HepG2 (cell line): ENCODE measurements at regions not wholly inside any gene's neighbourhood (a gene's known extent, or its start where the extent isn't known, plus 50 kb on each side); places are given as distances from the start of the nearest gene placed in this dataset.

ENCODE experiments used
- ATAC-seq: fragments of 200-7000 bp; cut with Tn5 transposase; 3 replicates; pipeline ENCODE4 v1.9.1; 2020; ENCODE audit warnings: mild to moderate bottlenecking, moderate library complexity
- BruUV-seq: library from RNA; stranded (reverse); fragments of 400-500 nt; replicated peaks from 2 replicates; lab custom pipeline; 2021; lab: Mats Ljungman, UMichigan
- CTCF ChIA-PET: fragments of 300-600 bp; formaldehyde crosslinking; extraction: SDS; loops from one replicate; lab custom pipeline; 2021; ENCODE audit warnings: low total read pairs, inconsistent platforms, low intra/inter-chr PET ratio; lab: Yijun Ruan, JAX
- POLR2A ChIA-PET: fragments of 350-600 bp; sonication (Branson Sonifier 250); formaldehyde crosslinking; loops from one replicate; lab custom pipeline; 2020; ENCODE audit warnings: antibody characterized with exemption, inconsistent platforms; lab: Yijun Ruan, JAX
- DNase-seq: peaks from one replicate; pipeline ENCODE4 v3.0.0-alpha.2; 2015; ENCODE audit warnings: low spot score
- FAIRE-seq: peaks from 3 replicates; lab custom pipeline; 2011; peaks lifted over from hg19 to GRCh38; lab: Jason Lieb, UNC
- H2AFZ ChIP-seq: one replicate; pipeline ENCODE4 v1.6.1; 2011; ENCODE audit warnings: low read length, inconsistent platforms
- H3K27ac ChIP-seq: fragments of 300-600 bp; 3 replicates; pipeline ENCODE4 v1.8.0; 2011; ENCODE audit warnings: mixed run types, mild to moderate bottlenecking, mixed read lengths, low read length, inconsistent platforms; ENCODE audit not compliant: insufficient read depth; ENCODE audit errors: extremely low read length
- H3K27me3 ChIP-seq, 2 experiments: fragments of 200-600 bp in 1 of 2; 2 replicates in 1 of 2; 3 replicates in 1 of 2; pipeline versions ENCODE4 v1.6.0 to v1.8.0; 2011; ENCODE audit warnings: low read length in 2 of 2, mild to moderate bottlenecking in 2 of 2, moderate library complexity in 2 of 2, inconsistent platforms in 1 of 2; ENCODE audit not compliant: insufficient read depth in 2 of 2, control insufficient read depth in 1 of 2
- H3K36me3 ChIP-seq, 2 experiments: fragments of 200-600 bp in 1 of 2; replicated peaks in 1 of 2; 2 replicates in 1 of 2; 3 replicates in 1 of 2; pipeline versions ENCODE4 v1.5.1 to v1.8.0; 2011; ENCODE audit warnings: low read length in 2 of 2, inconsistent platforms in 1 of 2; ENCODE audit not compliant: insufficient read depth in 2 of 2, control insufficient read depth in 1 of 2
- H3K4me1 ChIP-seq: 2 replicates; pipeline ENCODE4 v1.5.1; 2012; ENCODE audit warnings: low read length, inconsistent platforms; ENCODE audit not compliant: insufficient read depth
- H3K4me2 ChIP-seq: 2 replicates; pipeline ENCODE4 v1.6.0; 2011; ENCODE audit warnings: low read depth, low read length, inconsistent platforms
- H3K4me3 ChIP-seq, 3 experiments: fragments of 200-600 bp in 1 of 3; sonication (generic), shearing (Covaris generic) in 1 of 3; replicated peaks in 1 of 3; 2 replicates each; pipeline ENCODE4 v1.5.1; 2011 to 2016; ENCODE audit warnings: low read length in 3 of 3, inconsistent platforms in 2 of 3, low read depth in 2 of 3, mild to moderate bottlenecking in 2 of 3, control low read depth in 1 of 3, mixed read lengths in 1 of 3; ENCODE audit not compliant: insufficient read depth in 1 of 3
- H3K79me2 ChIP-seq: one replicate; pipeline ENCODE4 v1.6.1; 2011; ENCODE audit warnings: low read length, inconsistent platforms; ENCODE audit not compliant: insufficient read depth
- H3K9ac ChIP-seq: 2 replicates; pipeline ENCODE4 v1.6.0; 2011; ENCODE audit warnings: mild to moderate bottlenecking, low read depth, low read length, inconsistent platforms; ENCODE audit not compliant: insufficient read depth
- H3K9me3 ChIP-seq: 2 replicates; pipeline ENCODE4 v1.5.1; 2012; ENCODE audit warnings: mild to moderate bottlenecking, low read length
- H4K20me1 ChIP-seq: 2 replicates; pipeline ENCODE4 v1.6.0; 2011; ENCODE audit warnings: inconsistent platforms, mild to moderate bottlenecking, low read length, moderate library complexity; ENCODE audit not compliant: insufficient read depth
- DMAP1 ChIP-seq: IDR thresholded peaks from 2 replicates; pipeline ENCODE4 v1.6.1; 2016
- IKZF1 ChIP-seq: fragments of 450-650 bp; IDR thresholded peaks from 2 replicates; pipeline ENCODE4 v1.7.1; 2016
- KLF12 ChIP-seq: sonication (generic); formaldehyde crosslinking; IDR thresholded peaks from 2 replicates; pipeline ENCODE4 v1.4.0; 2020; ENCODE audit warnings: missing genetic modification reagents, borderline replicate concordance
- MYC ChIP-seq: sonication (generic); formaldehyde crosslinking; IDR thresholded peaks from 2 replicates; pipeline ENCODE4 v1.9.0; 2021; ENCODE audit warnings: missing genetic modification reagents, borderline replicate concordance
- PRPF4 ChIP-seq: fragments of 200-400 bp; formaldehyde crosslinking; IDR thresholded peaks from 2 replicates; pipeline ENCODE4 v1.6.1; 2016; ENCODE audit warnings: low read length, low read depth; ENCODE audit not compliant: poor library complexity, severe bottlenecking
- ZNF333 ChIP-seq: sonication (generic); formaldehyde crosslinking; IDR thresholded peaks from 2 replicates; pipeline ENCODE4 v1.4.0; 2020; ENCODE audit warnings: mild to moderate bottlenecking, missing genetic modification reagents, borderline replicate concordance
- WGBS: methylation state at CpG from one replicate; pipeline ENCODE4 v1.1.6; 2017; ENCODE audit warnings: low lambda C conversion rate; 5-methylcytosine and 5-hydroxymethylcytosine counted together
- in situ Hi-C: cut with HindIII; loops from 2 replicates; pipeline ENCODE4 v1.10.0; 2017; ENCODE audit warnings: low pct_unique_long_range_greater_than_20kb; ENCODE audit not compliant: extremely low pct_ligation_motif_present
- intact Hi-C: fragments of 100-400 bp; cut with micrococcal nuclease; formaldehyde crosslinking; loops from one replicate; pipeline ENCODE4 v1.10.0; 2022; ENCODE audit not compliant: unreplicated experiment

DNA sequence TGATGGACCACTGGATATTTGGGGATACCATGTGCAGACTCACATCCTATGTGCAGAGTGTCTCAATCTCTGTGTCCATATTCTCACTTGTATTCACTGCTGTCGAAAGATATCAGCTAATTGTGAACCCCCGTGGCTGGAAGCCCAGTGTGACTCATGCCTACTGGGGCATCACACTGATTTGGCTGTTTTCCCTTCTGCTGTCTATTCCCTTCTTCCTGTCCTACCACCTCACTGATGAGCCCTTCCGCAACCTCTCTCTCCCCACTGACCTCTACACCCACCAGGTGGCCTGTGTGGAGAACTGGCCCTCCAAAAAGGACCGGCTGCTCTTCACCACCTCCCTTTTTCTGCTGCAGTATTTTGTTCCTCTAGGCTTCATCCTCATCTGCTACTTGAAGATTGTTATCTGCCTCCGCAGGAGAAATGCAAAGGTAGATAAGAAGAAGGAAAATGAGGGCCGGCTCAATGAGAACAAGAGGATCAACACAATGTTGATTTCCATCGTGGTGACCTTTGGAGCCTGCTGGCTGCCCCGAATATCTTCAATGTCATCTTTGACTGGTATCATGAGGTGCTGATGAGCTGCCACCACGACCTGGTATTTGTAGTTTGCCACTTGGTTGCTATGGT is 54.5 kb upstream of the HNRNPA0 start:
- H3K9ac ChIP-seq, result no peak overlapping the region
- H3K9me3 ChIP-seq, result no peaks in the 10 kb centered on the region
- no peaks in the 10 kb centered on the region for H3K79me2 ChIP-seq
- H3K36me3 ChIP-seq, result no peaks in the 10 kb centered on the region
- intact Hi-C loops (no loop called here), in situ Hi-C loops (no loop called here)
- H4K20me1 ChIP-seq, result no peaks in the 10 kb centered on the region
- DNase-seq (no peak), FAIRE-seq (no peak), ATAC-seq (no peak)
- ChIA-PET CTCF (no interaction called here), POLR2A (no interaction called here)
- H2AFZ ChIP-seq, result no peak overlapping the region
- H3K4me2 ChIP-seq, result no peak overlapping the region
- H3K4me3 ChIP-seq, result no peak overlapping the region
- BruUV-seq, result no TSS peak
- WGBS, result 20% methylated on average over 9 of the region's 9 CpGs
- H3K27ac ChIP-seq, result no peak overlapping the region
- peaks cover 0 to 19% of the 10 kb centered on the region in 2 experiments; a peak in 1 of 5 replicates for H3K27me3 ChIP-seq
- H3K4me1 ChIP-seq, result no peaks in the 10 kb centered on the region
- no peak for TF ChIP-seq ZNF333 (CRISPR knock-in tag)
- TF ChIP-seq IKZF1, result no peak

DNA sequence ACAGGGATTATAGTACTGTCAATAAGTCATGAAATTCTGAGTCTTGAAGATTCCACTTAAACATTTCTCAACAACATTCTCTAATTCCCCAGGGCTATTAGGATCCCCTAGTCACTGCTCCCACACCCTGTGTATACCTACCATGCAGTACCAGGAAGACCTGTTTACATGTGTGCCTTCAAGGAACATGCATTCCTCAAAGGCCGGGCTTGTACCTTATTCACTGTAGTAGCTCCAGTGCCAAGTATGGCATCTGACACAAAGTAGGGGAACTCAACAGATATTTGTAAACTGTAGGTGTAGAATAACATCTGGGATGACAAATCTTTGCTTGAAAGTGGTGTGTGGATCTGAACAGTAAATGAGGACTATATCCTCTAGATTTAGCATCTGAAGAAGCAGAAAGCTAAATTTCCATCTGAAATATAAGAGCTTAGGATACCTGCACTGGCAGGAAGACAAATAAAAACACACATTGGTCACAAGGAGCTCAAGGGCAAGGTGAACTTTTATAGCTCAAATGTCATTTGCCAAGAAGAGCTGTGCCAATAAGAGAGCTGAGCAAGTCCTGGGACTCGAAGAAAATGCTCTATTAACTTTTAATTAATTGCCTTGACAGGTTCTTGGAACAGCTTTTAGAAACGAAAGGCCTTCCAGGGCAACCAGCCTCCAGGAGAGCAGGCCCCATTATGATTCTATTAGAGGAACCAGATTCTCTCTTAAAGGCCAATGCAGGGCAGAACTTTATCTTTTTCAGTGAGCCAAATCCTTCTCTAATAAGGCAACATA is 52.3 kb upstream of the MYOT start:
- in situ Hi-C loops, result no loop called here

More for the DNA sequence above, 52.3 kb upstream of the MYOT start:
- DNase-seq, result no peak
- 0% methylated on average over 3 of the region's 3 CpGs for WGBS
- no peaks in the 10 kb centered on the region for H3K79me2 ChIP-seq
- H2AFZ ChIP-seq, result no peak overlapping the region
- no peak overlapping the region for H3K4me2 ChIP-seq
- no peaks in the 10 kb centered on the region for H3K9me3 ChIP-seq
- no peak overlapping the region for H3K9ac ChIP-seq
- no peak overlapping the region for H3K27ac ChIP-seq
- no peaks in the 10 kb centered on the region for H3K36me3 ChIP-seq
- no peaks in the 10 kb centered on the region for H3K4me1 ChIP-seq
- CTCF ChIA-PET, result no interaction called here
- no peak for FAIRE-seq
- TF ChIP-seq KLF12 (CRISPR knock-in tag) (no peak), DMAP1 (CRISPR knock-in tag) (no peak), PRPF4 (no peak), MYC (no peak)
- H4K20me1 ChIP-seq, result no peaks in the 10 kb centered on the region
- no peaks in the 10 kb centered on the region; a peak in 1 of 5 replicates for H3K27me3 ChIP-seq
- BruUV-seq, result no TSS peak
- intact Hi-C loops, result no loop called here
- H3K4me3 ChIP-seq, result no peak overlapping the region
- POLR2A ChIA-PET, result interaction anchor here (0.6 kb wide), 1 partner anchor 751 kb away, joined by 3 read pairs; no protein-coding TSS in a partner anchor
- ATAC-seq, result no peak
